Muscle of leg (tissue), 3 donors: ENCODE measurements at regions not wholly inside any gene's neighbourhood (a gene's known extent, or its start where the extent isn't known, plus 50 kb on each side); places are given as distances from the start of the nearest gene placed in this dataset.

Experiments used
- DNase-seq: peaks from one replicate; pipeline ENCODE4 v3.0.0; 2013
- H3K27ac ChIP-seq: one replicate; pipeline ENCODE4 v1.5.1; 2013; ENCODE audit warnings: mild to moderate bottlenecking, low read length, control low read depth
- H3K27me3 ChIP-seq: one replicate; pipeline ENCODE4 v1.6.1; 2013; ENCODE audit warnings: low read length; ENCODE audit not compliant: control insufficient read depth, insufficient read depth
- H3K36me3 ChIP-seq: one replicate; pipeline ENCODE4 v1.6.1; 2013; ENCODE audit warnings: low read length; ENCODE audit not compliant: control insufficient read depth, insufficient read depth
- H3K4me1 ChIP-seq: one replicate; pipeline ENCODE4 v1.6.1; 2013; ENCODE audit warnings: low read length; ENCODE audit not compliant: control insufficient read depth, insufficient read depth
- H3K4me3 ChIP-seq: one replicate; pipeline ENCODE4 v1.5.1; 2013; ENCODE audit warnings: low read length, control low read depth
- H3K9me3 ChIP-seq: replicated peaks from 2 replicates; pipeline ENCODE4 v1.6.1; 2013; ENCODE audit warnings: low read depth, low read length; ENCODE audit not compliant: control insufficient read depth
- WGBS: methylation state at CpG from one replicate; pipeline ENCODE4 v1.1.5; 2013; ENCODE audit warnings: missing lambda C conversion rate; ENCODE audit not compliant: insufficient coverage; 5-methylcytosine and 5-hydroxymethylcytosine counted together

DNA sequence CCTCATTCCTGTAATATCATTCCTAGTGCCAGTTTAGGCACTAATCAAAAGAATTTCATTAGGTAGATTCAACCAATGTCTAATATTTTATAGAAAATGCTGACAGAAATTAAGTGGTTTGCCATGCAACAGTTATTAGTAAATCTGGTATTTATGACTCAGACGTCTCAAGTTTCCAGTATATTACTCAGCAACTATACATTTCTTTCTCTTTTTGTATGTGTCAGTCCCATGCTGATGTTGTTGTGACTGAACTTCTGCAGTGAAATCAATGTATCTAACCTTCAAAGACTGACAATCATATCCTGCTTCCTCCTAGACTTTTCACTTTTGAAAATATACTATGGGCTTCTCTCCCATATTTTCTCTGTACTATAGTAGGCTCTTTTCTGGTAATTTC is 822.5 kb downstream of the NR2F1-AS1 start:
- Histone ChIP-seq H3K4me3 (no peak overlapping the region), H3K27ac (no peak overlapping the region), H3K36me3 (no peaks in the 10 kb centered on the region), H3K4me1 (no peaks in the 10 kb centered on the region), H3K27me3 (no peaks in the 10 kb centered on the region), H3K9me3 (no peaks in the 10 kb centered on the region)
- no CpG with 5 or more reads among the region's 1 CpG for WGBS
- no peak for DNase-seq

DNA sequence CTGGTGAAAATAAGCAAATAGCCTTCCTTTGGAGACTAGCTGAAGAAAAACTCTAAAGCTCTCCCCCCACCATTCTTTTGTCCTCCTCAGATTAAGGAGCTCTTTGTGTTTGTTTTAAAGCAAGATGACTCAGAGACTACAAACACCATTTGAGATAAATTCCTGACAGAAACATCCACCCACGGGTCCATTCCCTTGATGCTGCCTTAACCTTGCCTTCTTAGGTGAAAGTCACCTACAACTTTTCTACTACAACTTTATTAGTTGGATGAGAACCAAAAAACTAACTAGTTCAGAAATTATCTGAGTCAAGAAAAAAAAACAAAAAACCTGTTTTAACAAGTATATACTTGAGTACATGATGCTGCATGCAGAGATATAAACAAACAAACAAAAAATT is 831.1 kb downstream of the NR2F1-AS1 start:
- WGBS = no CpG with 5 or more reads among the region's 1 CpG
- Histone ChIP-seq H3K36me3 (no peaks in the 10 kb centered on the region), H3K4me3 (no peak overlapping the region), H3K27ac (no peak overlapping the region), H3K4me1 (no peaks in the 10 kb centered on the region), H3K27me3 (no peaks in the 10 kb centered on the region), H3K9me3 (no peaks in the 10 kb centered on the region)
- no peak for DNase-seq

DNA sequence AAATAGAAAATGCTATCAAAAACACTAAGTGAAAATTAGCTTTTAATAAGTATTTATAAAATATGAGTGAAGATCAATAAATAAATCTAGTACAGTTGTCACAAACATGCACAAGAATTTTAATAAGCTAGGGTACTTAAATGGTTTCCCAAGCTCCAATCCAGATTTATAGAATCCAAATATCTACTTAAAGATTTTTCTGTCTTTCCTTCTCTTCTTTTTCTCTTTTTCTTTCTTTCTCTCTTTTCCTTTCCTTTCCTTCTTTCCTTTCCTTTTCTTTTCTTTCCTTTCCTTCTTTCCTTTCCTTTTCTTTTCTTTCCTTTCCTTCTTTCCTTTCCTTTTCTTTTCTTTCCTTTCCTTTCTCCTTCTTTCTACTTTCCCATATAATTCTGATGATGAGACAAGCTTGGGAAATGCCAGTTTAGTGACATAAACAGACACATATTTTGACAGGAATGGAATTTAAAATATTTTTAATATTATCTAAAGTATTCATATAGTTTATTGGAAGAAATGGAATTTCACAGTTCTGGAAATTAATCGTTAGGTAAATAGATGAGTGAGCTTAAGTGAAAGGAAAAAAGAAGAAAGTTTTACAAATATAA is 832.8 kb downstream of the NR2F1-AS1 start:
- H3K4me1 ChIP-seq = no peaks in the 10 kb centered on the region
- no peak overlapping the region for H3K4me3 ChIP-seq
- H3K27ac ChIP-seq = no peak overlapping the region
- H3K36me3 ChIP-seq = no peaks in the 10 kb centered on the region
- H3K27me3 ChIP-seq = no peaks in the 10 kb centered on the region
- no peaks in the 10 kb centered on the region for H3K9me3 ChIP-seq
- DNase-seq = no peak
- WGBS = no CpG with 5 or more reads among the region's 1 CpG

DNA sequence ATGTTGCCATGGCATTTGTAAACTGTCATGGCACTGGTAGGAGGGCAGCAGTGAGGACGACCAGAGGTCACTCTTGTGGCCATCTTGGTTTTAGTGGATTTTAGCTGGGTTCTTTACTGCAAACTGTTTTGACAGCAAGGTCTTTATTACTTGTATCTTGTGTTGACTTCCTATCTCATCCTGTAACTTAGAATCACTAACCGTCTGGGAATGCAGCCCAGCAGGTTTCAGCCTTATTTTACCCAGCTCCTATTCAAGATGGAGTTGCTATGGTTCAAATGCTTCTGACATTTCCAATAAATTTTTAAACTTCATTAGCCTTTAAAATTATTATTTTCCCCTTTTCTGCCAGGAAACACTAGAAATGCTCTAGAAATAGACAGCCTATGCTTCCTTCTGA is 839.1 kb downstream of the NR2F1-AS1 start:
- WGBS = 80% methylated on average over 1 of the region's 2 CpGs
- no peak for DNase-seq
- Histone ChIP-seq H3K27ac (no peak overlapping the region), H3K9me3 (no peaks in the 10 kb centered on the region), H3K4me3 (no peak overlapping the region), H3K36me3 (no peaks in the 10 kb centered on the region), H3K27me3 (no peaks in the 10 kb centered on the region), H3K4me1 (no peaks in the 10 kb centered on the region)

DNA sequence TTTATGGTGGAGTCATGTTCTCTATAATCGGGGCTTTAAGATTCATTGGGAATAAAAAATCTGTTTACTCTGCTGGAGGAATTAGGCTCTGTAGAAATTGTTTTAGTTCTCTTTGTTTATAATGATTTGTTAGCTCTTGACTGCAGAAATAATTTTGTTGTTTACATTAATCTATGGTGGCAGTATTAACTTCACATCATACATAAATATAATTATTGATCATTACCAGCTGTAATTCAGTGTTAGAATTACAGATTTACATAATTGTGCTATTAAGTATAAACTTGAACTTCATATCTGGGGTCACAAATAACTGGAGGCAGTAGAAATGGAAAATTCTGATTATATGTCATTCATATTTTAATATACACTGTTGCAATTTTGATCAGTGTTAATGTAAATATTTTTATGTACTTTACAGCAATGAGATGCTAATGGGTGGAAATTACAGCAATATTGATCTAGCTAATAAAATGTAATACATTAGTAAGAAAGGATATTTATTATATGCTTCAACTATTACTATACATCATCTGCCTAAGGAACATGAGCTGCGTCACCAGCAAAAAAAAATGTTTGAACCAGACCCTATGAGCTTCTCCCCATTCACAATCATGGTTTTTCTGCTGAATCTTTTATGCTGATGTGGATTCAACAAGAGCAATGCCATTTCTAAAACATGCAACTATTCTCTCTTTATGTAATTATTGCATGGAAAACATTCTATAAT is 846.6 kb downstream of the NR2F1-AS1 start:
- WGBS = no CpG with 5 or more reads among the region's 2 CpGs

DNA sequence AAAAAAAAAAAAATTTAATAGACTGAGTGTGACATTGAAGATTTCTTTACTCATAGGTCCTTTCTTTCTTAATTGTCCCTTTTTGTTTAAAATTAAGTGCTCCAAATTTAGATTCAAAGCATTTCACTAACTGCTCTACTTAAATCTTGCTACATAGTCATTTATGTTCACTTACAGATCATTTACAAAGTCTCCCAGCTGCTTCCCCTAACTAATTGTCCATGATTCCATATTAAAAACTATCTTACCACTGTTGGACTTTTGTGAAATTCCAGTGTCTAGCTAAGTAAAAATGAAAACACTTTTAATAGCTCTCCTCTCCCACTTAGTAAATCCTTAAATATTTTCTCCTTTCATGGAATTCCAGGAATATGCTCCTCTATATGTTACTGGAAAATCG is 850.5 kb downstream of the NR2F1-AS1 start:
- WGBS = no CpG with 5 or more reads among the region's 1 CpG
- no peaks in the 10 kb centered on the region for H3K27me3 ChIP-seq
- no peaks in the 10 kb centered on the region for H3K36me3 ChIP-seq
- DNase-seq = no peak
- H3K9me3 ChIP-seq = no peaks in the 10 kb centered on the region
- no peaks in the 10 kb centered on the region for H3K4me1 ChIP-seq
- H3K4me3 ChIP-seq = no peak overlapping the region
- H3K27ac ChIP-seq = no peak overlapping the region

More for the DNA sequence above, 846.6 kb downstream of the NR2F1-AS1 start:
- Histone ChIP-seq H3K4me3 (no peak overlapping the region), H3K27me3 (no peaks in the 10 kb centered on the region), H3K4me1 (no peaks in the 10 kb centered on the region), H3K27ac (no peak overlapping the region), H3K9me3 (no peaks in the 10 kb centered on the region), H3K36me3 (no peaks in the 10 kb centered on the region)
- no peak for DNase-seq

DNA sequence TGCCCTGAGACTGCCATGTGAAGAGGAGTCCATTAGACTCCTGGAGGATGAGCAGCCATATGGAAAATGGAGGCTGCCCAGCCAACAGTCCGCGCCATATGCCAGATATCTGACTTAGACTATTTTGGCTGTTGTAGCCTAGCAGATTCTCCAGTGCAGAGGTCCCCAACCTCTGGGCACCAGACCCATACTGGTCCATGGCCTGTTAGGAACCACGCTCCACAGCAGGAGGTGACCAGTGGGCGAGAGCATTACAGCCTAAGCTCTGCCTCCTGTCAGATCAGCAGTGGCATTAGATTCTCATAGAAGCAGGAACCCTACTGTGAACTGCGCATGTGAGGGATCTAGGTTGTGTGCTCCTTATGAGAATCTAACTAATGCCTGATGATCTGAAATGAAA is 851.9 kb downstream of the NR2F1-AS1 start:
- no peaks in the 10 kb centered on the region for H3K27me3 ChIP-seq
- no peak for DNase-seq
- no peak overlapping the region for H3K27ac ChIP-seq
- H3K4me3 ChIP-seq = no peak overlapping the region
- H3K36me3 ChIP-seq = no peaks in the 10 kb centered on the region
- no peaks in the 10 kb centered on the region for H3K4me1 ChIP-seq
- 100% methylated on average over 3 of the region's 5 CpGs for WGBS
- H3K9me3 ChIP-seq = no peaks in the 10 kb centered on the region

DNA sequence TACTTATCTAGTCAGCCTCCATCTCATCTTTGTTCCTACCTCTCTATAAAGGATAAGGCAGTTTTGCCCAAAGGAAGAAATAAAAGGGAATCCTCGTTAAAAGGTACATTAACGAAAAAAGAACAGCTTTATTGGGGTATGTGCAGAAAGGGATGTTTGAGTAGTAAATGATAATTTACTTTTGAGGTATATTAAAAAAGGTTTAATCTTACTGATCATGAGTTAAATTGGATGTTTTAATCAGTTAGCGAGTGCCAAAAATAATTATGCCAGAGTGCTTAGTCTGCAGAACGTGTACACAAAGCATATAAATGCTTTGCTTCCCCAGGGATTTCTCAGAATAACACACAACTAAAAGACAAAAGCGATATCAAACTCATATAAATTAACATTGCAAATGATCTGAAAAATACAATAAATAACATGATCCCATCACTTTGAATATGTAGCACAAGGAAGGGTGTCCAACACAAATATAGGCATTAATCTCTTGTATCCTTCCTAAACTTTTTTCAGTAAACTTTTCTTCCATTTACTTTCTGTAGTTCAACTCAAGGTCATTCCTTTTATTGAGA is 865.0 kb downstream of the NR2F1-AS1 start:
- Histone ChIP-seq H3K36me3 (no peaks in the 10 kb centered on the region), H3K4me3 (no peak overlapping the region), H3K9me3 (no peaks in the 10 kb centered on the region), H3K27me3 (no peaks in the 10 kb centered on the region), H3K4me1 (no peaks in the 10 kb centered on the region), H3K27ac (no peak overlapping the region)
- DNase-seq = no peak
- no CpG with 5 or more reads among the region's 5 CpGs for WGBS

DNA sequence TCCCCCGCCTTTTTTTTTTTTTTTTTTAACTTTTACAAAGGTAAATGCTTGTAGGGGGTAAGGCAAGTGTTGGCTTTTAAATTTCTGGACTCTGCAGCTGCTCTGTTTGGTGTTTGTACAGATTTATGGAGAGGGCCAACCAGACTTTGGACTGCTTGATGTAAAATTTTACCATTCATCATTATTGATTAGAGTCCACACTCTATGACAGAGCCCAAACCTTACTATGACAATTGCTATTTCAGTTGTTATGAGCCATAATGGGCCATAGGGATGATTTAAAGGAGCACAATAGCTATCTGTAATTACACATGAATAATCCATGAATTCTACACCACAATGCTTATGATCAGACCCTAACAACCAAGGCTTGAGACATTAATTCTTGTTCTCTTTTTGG is 867.2 kb downstream of the NR2F1-AS1 start:
- WGBS = no CpG with 5 or more reads among the region's 1 CpG
- Histone ChIP-seq H3K27ac (no peak overlapping the region), H3K4me1 (no peaks in the 10 kb centered on the region), H3K36me3 (no peaks in the 10 kb centered on the region), H3K4me3 (no peak overlapping the region), H3K9me3 (no peaks in the 10 kb centered on the region), H3K27me3 (no peaks in the 10 kb centered on the region)
- no peak for DNase-seq

DNA sequence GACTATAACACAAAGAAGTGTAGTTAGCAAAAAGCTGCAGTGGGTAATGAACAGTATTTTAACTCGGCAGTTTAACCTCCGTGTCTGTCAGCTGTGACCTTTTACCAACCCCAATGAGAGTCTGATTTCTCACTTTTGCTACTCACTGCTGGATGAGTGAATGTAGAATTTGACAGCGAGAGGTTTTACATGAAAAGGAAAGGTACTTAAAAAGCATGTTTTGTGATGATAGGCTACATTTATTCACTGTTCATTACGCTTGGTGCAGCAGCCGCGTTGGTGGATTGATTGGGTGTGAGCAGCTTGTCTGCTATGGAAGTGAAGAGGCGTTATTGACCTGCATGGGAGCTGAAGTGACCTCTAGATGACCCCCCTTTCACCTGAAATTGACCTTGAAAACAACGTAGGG is 867.7 kb downstream of the NR2F1-AS1 start:
- Histone ChIP-seq H3K4me3 (no peak overlapping the region), H3K27me3 (no peaks in the 10 kb centered on the region), H3K27ac (no peak overlapping the region), H3K36me3 (no peaks in the 10 kb centered on the region), H3K4me1 (no peaks in the 10 kb centered on the region), H3K9me3 (no peaks in the 10 kb centered on the region)
- no CpG with 5 or more reads among the region's 8 CpGs for WGBS
- no peak for DNase-seq
